Endodermal cell (in vitro differentiated cells): ENCODE measurements at regions not wholly inside any gene's neighbourhood (a gene's known extent, or its start where the extent isn't known, plus 50 kb on each side); places are given as distances from the start of the nearest gene placed in this dataset.

Source experiments
- DNase-seq: peaks from one replicate; pipeline ENCODE4 v3.0.0-alpha.2; 2017
- H3K27ac ChIP-seq: 2 replicates; pipeline ENCODE4 v1.5.1; 2013; ENCODE audit warnings: mild to moderate bottlenecking, low read depth, low read length, moderate library complexity
- H3K27me3 ChIP-seq: 2 replicates; pipeline ENCODE4 v1.6.1; 2013; ENCODE audit warnings: mild to moderate bottlenecking, low read length, moderate library complexity; ENCODE audit not compliant: insufficient read depth, control insufficient read depth, poor library complexity, severe bottlenecking
- H3K36me3 ChIP-seq: 2 replicates; pipeline ENCODE4 v1.7.0; 2013; ENCODE audit warnings: mild to moderate bottlenecking, low read length, moderate library complexity; ENCODE audit not compliant: control insufficient read depth, insufficient read depth
- H3K4me1 ChIP-seq: one replicate; pipeline ENCODE4 v1.7.0; 2013; ENCODE audit warnings: low read length; ENCODE audit not compliant: control insufficient read depth, insufficient read depth
- H3K4me3 ChIP-seq: 2 replicates; pipeline ENCODE4 v1.5.1; 2013; ENCODE audit warnings: mild to moderate bottlenecking, low read length, moderate library complexity
- H3K9ac ChIP-seq: 2 replicates; pipeline ENCODE4 v1.6.1; 2013; ENCODE audit warnings: mild to moderate bottlenecking, low read length, moderate library complexity; ENCODE audit not compliant: poor library complexity, severe bottlenecking; ENCODE audit errors: extremely low read depth
- H3K9me3 ChIP-seq: 2 replicates; pipeline ENCODE4 v1.6.1; 2013; ENCODE audit warnings: mild to moderate bottlenecking, low read length, moderate library complexity; ENCODE audit not compliant: control insufficient read depth
- H3K27ac Mint-ChIP-seq: 2 replicates; pipeline ENCODE4 v1.8.0; 2020; ENCODE audit warnings: mixed read lengths
- H3K27me3 Mint-ChIP-seq: 2 replicates; pipeline ENCODE4 v1.8.0; 2021; ENCODE audit warnings: mild to moderate bottlenecking, mixed read lengths; ENCODE audit not compliant: insufficient read depth
- H3K36me3 Mint-ChIP-seq: 2 replicates; pipeline ENCODE4 v1.8.0; 2020; ENCODE audit warnings: low read depth, mixed read lengths
- H3K4me1 Mint-ChIP-seq: 2 replicates; pipeline ENCODE4 v1.8.0; 2020; ENCODE audit warnings: mixed read lengths
- H3K4me3 Mint-ChIP-seq: 2 replicates; pipeline ENCODE4 v1.8.0; 2020; ENCODE audit warnings: mild to moderate bottlenecking, moderate library complexity, mixed read lengths
- H3K9me3 Mint-ChIP-seq: 2 replicates; pipeline ENCODE4 v1.8.0; 2020; ENCODE audit warnings: mild to moderate bottlenecking, mixed read lengths
- WGBS, 2 experiments: methylation state at CpG; one replicate each; pipeline versions ENCODE4 v1.1.5 to v1.1.7; 2013; ENCODE audit warnings: missing lambda C conversion rate in 2 of 2, mixed read lengths in 1 of 2; ENCODE audit not compliant: insufficient coverage in 1 of 2, insufficient read length in 1 of 2; 5-methylcytosine and 5-hydroxymethylcytosine counted together
- TF ChIP-seq, protein P1 (sequence below): fragments of 200-600 bp; sonication (generic); conservative IDR thresholded peaks from 2 replicates; pipeline ENCODE4 v1.5.0; 2021; ENCODE audit warnings: antibody characterized with exemption, mild to moderate bottlenecking

DNA sequence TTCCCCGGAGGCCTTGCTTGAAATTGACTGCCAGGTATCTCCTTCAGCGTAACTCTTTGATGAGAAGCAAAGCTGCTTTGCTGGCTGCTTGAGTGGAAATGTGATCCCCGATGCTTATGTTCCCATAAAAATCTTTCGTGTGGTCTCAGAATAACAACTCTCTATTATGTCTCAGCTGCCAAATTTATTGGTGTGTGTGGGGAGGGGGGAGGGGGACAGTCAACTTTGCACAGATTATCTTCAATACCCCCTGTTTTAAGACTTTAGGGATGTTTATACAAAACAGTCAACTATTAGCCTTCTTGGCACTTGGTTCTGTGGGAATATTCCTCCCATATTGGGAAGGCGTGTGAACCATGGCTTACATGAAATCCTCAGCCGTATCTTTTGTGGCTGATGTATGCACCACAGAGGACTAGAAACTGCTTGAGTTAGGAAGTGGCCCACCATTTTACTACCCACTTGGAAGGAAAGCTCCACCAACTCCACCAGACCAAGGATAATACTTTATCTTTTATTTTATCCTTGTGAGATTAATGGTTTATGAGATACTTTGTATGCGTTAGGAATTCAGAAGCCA, 101.5 kb upstream of the SLC24A3 start:
- Mint-ChIP-seq H3K4me1 (no peaks in the 10 kb centered on the region), H3K27ac (no peak overlapping the region), H3K27me3 (no peaks in the 10 kb centered on the region), H3K36me3 (peaks cover 2% of the 10 kb centered on the region), H3K9me3 (peaks cover 24% of the 10 kb centered on the region), H3K4me3 (no peak overlapping the region)
- WGBS, 2 experiments = 70 to 80% methylated on average over 4 to 7 of the region's 7 CpGs
- TF ChIP-seq, protein P1, sequence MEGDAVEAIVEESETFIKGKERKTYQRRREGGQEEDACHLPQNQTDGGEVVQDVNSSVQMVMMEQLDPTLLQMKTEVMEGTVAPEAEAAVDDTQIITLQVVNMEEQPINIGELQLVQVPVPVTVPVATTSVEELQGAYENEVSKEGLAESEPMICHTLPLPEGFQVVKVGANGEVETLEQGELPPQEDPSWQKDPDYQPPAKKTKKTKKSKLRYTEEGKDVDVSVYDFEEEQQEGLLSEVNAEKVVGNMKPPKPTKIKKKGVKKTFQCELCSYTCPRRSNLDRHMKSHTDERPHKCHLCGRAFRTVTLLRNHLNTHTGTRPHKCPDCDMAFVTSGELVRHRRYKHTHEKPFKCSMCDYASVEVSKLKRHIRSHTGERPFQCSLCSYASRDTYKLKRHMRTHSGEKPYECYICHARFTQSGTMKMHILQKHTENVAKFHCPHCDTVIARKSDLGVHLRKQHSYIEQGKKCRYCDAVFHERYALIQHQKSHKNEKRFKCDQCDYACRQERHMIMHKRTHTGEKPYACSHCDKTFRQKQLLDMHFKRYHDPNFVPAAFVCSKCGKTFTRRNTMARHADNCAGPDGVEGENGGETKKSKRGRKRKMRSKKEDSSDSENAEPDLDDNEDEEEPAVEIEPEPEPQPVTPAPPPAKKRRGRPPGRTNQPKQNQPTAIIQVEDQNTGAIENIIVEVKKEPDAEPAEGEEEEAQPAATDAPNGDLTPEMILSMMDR = no peak
- DNase-seq = no peak
- Histone ChIP-seq H3K4me1 (no peaks in the 10 kb centered on the region), H3K27me3 (no peaks in the 10 kb centered on the region), H3K36me3 (no peaks in the 10 kb centered on the region), H3K27ac (no peak overlapping the region), H3K9ac (no peak overlapping the region), H3K9me3 (no peaks in the 10 kb centered on the region), H3K4me3 (no peak overlapping the region)

DNA sequence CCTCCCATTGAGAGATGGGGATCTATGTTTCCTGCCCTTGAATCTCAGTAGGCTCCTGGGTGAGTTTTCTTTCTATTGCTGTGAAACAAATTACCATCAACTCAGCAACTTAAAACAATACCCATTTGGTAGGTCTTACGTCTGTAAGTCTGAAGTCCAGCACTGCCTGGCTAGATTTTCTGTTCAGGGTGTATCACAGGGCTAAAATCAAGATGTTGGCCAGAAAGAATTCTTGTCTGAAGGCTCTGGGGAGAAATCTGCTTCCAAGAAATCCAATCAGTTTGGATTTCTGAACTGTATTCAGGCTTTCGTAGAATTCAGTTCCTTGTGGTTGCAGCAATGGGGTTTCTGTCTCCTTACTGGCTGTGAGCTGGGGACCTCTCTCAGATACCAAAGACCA, 99.6 kb upstream of the SLC24A3 start:
- Mint-ChIP-seq H3K36me3 (peaks cover 2% of the 10 kb centered on the region), H3K27me3 (no peaks in the 10 kb centered on the region), H3K9me3 (peaks cover 14% of the 10 kb centered on the region), H3K27ac (no peak overlapping the region), H3K4me1 (no peaks in the 10 kb centered on the region), H3K4me3 (no peak overlapping the region)
- Histone ChIP-seq H3K9me3 (no peaks in the 10 kb centered on the region), H3K4me3 (no peak overlapping the region), H3K9ac (no peak overlapping the region), H3K27ac (no peak overlapping the region), H3K36me3 (no peaks in the 10 kb centered on the region), H3K27me3 (no peaks in the 10 kb centered on the region), H3K4me1 (no peaks in the 10 kb centered on the region)
- TF ChIP-seq, protein P1 = no peak
- DNase-seq = no peak
- 90 to 93% methylated on average over 2 of the region's 2 CpGs for WGBS, 2 experiments

DNA sequence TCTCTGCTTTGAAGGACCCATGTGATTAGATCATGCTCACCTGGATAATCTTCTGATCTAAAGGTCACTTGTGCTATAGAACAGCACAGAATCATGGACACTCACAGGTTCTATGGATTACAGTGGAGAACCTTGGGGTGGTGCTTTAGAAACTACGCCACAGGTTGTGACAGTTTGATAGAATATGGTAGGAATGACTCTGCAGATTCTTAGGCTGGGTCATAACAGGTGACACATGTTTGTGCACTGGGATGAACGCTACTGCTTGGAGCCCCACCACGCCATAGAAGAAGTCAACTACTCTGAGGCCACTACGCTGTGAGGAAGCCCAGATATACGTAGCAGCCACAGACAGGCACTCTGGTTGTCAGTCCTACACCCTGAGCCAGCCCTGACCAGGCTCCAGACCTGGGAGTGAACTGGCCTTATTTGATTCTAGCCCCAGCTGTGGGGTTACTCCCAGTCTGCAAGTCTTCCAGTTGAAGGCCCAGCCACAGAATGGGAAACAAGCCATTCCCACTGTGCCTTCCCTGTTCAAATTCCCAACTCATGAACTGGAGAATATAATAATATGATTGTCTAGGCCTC, 99.0 kb upstream of the SLC24A3 start:
- Histone ChIP-seq H3K4me3 (no peak overlapping the region), H3K36me3 (no peaks in the 10 kb centered on the region), H3K9ac (no peak overlapping the region), H3K4me1 (no peaks in the 10 kb centered on the region), H3K27ac (no peak overlapping the region), H3K27me3 (no peaks in the 10 kb centered on the region), H3K9me3 (no peaks in the 10 kb centered on the region)
- no peaks in the 10 kb centered on the region for H3K36me3 Mint-ChIP-seq
- no peaks in the 10 kb centered on the region for H3K27me3 Mint-ChIP-seq
- WGBS, 2 experiments = 90 to 93% methylated on average over 5 of the region's 5 CpGs
- no peak for DNase-seq
- TF ChIP-seq, protein P1 = no peak
- no peak overlapping the region for H3K4me3 Mint-ChIP-seq
- peaks cover 9% of the 10 kb centered on the region for H3K9me3 Mint-ChIP-seq
- H3K4me1 Mint-ChIP-seq = no peaks in the 10 kb centered on the region
- no peak overlapping the region for H3K27ac Mint-ChIP-seq
